HepG2 (cell line): ENCODE measurements at regions not wholly inside any gene's neighbourhood (a gene's known extent, or its start where the extent isn't known, plus 50 kb on each side); places are given as distances from the start of the nearest gene placed in this dataset.

Experiments used
- ATAC-seq: fragments of 200-7000 bp; cut with Tn5 transposase; 3 replicates; pipeline ENCODE4 v1.9.1; 2020; ENCODE audit warnings: mild to moderate bottlenecking, moderate library complexity
- BruUV-seq: library from RNA; stranded (reverse); fragments of 400-500 nt; replicated peaks from 2 replicates; lab custom pipeline; 2021; lab: Mats Ljungman, UMichigan
- CTCF ChIA-PET: fragments of 300-600 bp; formaldehyde crosslinking; extraction: SDS; loops from one replicate; lab custom pipeline; 2021; ENCODE audit warnings: low total read pairs, inconsistent platforms, low intra/inter-chr PET ratio; lab: Yijun Ruan, JAX
- POLR2A ChIA-PET: fragments of 350-600 bp; sonication (Branson Sonifier 250); formaldehyde crosslinking; loops from one replicate; lab custom pipeline; 2020; ENCODE audit warnings: antibody characterized with exemption, inconsistent platforms; lab: Yijun Ruan, JAX
- DNase-seq: peaks from one replicate; pipeline ENCODE4 v3.0.0-alpha.2; 2015; ENCODE audit warnings: low spot score
- FAIRE-seq: peaks from 3 replicates; lab custom pipeline; 2011; peaks lifted over from hg19 to GRCh38; lab: Jason Lieb, UNC
- H2AFZ ChIP-seq: one replicate; pipeline ENCODE4 v1.6.1; 2011; ENCODE audit warnings: low read length, inconsistent platforms
- H3K27ac ChIP-seq: fragments of 300-600 bp; 3 replicates; pipeline ENCODE4 v1.8.0; 2011; ENCODE audit warnings: mixed run types, mild to moderate bottlenecking, mixed read lengths, low read length, inconsistent platforms; ENCODE audit not compliant: insufficient read depth; ENCODE audit errors: extremely low read length
- H3K27me3 ChIP-seq, 2 experiments: fragments of 200-600 bp in 1 of 2; 2 replicates in 1 of 2; 3 replicates in 1 of 2; pipeline versions ENCODE4 v1.6.0 to v1.8.0; 2011; ENCODE audit warnings: low read length in 2 of 2, mild to moderate bottlenecking in 2 of 2, moderate library complexity in 2 of 2, inconsistent platforms in 1 of 2; ENCODE audit not compliant: insufficient read depth in 2 of 2, control insufficient read depth in 1 of 2
- H3K36me3 ChIP-seq, 2 experiments: fragments of 200-600 bp in 1 of 2; replicated peaks in 1 of 2; 2 replicates in 1 of 2; 3 replicates in 1 of 2; pipeline versions ENCODE4 v1.5.1 to v1.8.0; 2011; ENCODE audit warnings: low read length in 2 of 2, inconsistent platforms in 1 of 2; ENCODE audit not compliant: insufficient read depth in 2 of 2, control insufficient read depth in 1 of 2
- H3K4me1 ChIP-seq: 2 replicates; pipeline ENCODE4 v1.5.1; 2012; ENCODE audit warnings: low read length, inconsistent platforms; ENCODE audit not compliant: insufficient read depth
- H3K4me2 ChIP-seq: 2 replicates; pipeline ENCODE4 v1.6.0; 2011; ENCODE audit warnings: low read depth, low read length, inconsistent platforms
- H3K4me3 ChIP-seq, 3 experiments: fragments of 200-600 bp in 1 of 3; sonication (generic), shearing (Covaris generic) in 1 of 3; replicated peaks in 1 of 3; 2 replicates each; pipeline ENCODE4 v1.5.1; 2011 to 2016; ENCODE audit warnings: low read length in 3 of 3, inconsistent platforms in 2 of 3, low read depth in 2 of 3, mild to moderate bottlenecking in 2 of 3, control low read depth in 1 of 3, mixed read lengths in 1 of 3; ENCODE audit not compliant: insufficient read depth in 1 of 3
- H3K79me2 ChIP-seq: one replicate; pipeline ENCODE4 v1.6.1; 2011; ENCODE audit warnings: low read length, inconsistent platforms; ENCODE audit not compliant: insufficient read depth
- H3K9ac ChIP-seq: 2 replicates; pipeline ENCODE4 v1.6.0; 2011; ENCODE audit warnings: mild to moderate bottlenecking, low read depth, low read length, inconsistent platforms; ENCODE audit not compliant: insufficient read depth
- H3K9me3 ChIP-seq: 2 replicates; pipeline ENCODE4 v1.5.1; 2012; ENCODE audit warnings: mild to moderate bottlenecking, low read length
- H4K20me1 ChIP-seq: 2 replicates; pipeline ENCODE4 v1.6.0; 2011; ENCODE audit warnings: inconsistent platforms, mild to moderate bottlenecking, low read length, moderate library complexity; ENCODE audit not compliant: insufficient read depth
- FLYWCH1 ChIP-seq: sonication (generic); formaldehyde crosslinking; IDR thresholded peaks from 2 replicates; pipeline ENCODE4 v1.8.1; 2023; ENCODE audit warnings: mild to moderate bottlenecking, missing genetic modification reagents
- GLMP ChIP-seq: sonication (generic); formaldehyde crosslinking; IDR thresholded peaks from 2 replicates; pipeline ENCODE4 v1.9.0; 2021; ENCODE audit warnings: missing genetic modification reagents, mild to moderate bottlenecking, borderline replicate concordance
- HNF4A ChIP-seq: sonication (generic); formaldehyde crosslinking; IDR thresholded peaks from 2 replicates; pipeline ENCODE4 v1.4.0; 2020; ENCODE audit warnings: missing genetic modification reagents
- MAFK ChIP-seq, 2 experiments: IDR thresholded peaks in 1 of 2; conservative IDR thresholded peaks in 1 of 2; 2 replicates each; pipeline ENCODE4 v1.6.1; 2011; ENCODE audit warnings: improper control_type of control experiment in 2 of 2, low read length in 2 of 2
- ZBTB38 ChIP-seq: sonication (generic); formaldehyde crosslinking; IDR thresholded peaks from 2 replicates; pipeline ENCODE4 v1.5.1; 2020; ENCODE audit warnings: mild to moderate bottlenecking, missing genetic modification reagents
- ZFP62 ChIP-seq: sonication (generic); formaldehyde crosslinking; IDR thresholded peaks from 2 replicates; pipeline ENCODE4 v1.4.0; 2020; ENCODE audit warnings: missing genetic modification reagents
- ZNF704 ChIP-seq: sonication (generic); formaldehyde crosslinking; IDR thresholded peaks from 2 replicates; pipeline ENCODE4 v1.8.1; 2023; ENCODE audit warnings: mild to moderate bottlenecking, inconsistent platforms, moderate library complexity, missing genetic modification reagents, borderline replicate concordance
- WGBS: methylation state at CpG from one replicate; pipeline ENCODE4 v1.1.6; 2017; ENCODE audit warnings: low lambda C conversion rate; 5-methylcytosine and 5-hydroxymethylcytosine counted together
- in situ Hi-C: cut with HindIII; loops from 2 replicates; pipeline ENCODE4 v1.10.0; 2017; ENCODE audit warnings: low pct_unique_long_range_greater_than_20kb; ENCODE audit not compliant: extremely low pct_ligation_motif_present
- intact Hi-C: fragments of 100-400 bp; cut with micrococcal nuclease; formaldehyde crosslinking; loops from one replicate; pipeline ENCODE4 v1.10.0; 2022; ENCODE audit not compliant: unreplicated experiment

DNA sequence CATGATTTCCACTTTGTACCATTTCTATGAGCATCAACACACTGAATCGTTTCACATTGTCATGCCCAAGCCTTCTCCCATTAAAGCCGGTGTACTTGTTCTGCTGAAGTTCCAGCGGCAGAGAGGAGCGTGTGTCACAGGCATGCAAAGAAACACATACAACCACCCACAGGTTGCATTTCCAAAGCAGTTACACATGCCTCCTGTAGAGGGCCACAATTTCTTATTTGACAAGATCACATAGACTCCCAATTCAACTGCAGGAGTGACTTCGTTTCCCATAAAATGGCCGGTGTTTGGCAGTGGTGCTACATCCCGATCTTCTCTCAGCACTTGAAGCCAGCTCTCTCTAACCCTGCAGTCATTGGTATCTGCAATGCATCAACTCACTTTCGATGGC is 992.6 kb downstream of the NLGN4X start (continued):
- TF ChIP-seq GLMP (CRISPR knock-in tag) (no peak), ZNF704 (CRISPR knock-in tag) (no peak), ZBTB38 (CRISPR knock-in tag) (no peak), FLYWCH1 (CRISPR knock-in tag) (no peak), HNF4A (CRISPR knock-in tag) (no peak)

DNA sequence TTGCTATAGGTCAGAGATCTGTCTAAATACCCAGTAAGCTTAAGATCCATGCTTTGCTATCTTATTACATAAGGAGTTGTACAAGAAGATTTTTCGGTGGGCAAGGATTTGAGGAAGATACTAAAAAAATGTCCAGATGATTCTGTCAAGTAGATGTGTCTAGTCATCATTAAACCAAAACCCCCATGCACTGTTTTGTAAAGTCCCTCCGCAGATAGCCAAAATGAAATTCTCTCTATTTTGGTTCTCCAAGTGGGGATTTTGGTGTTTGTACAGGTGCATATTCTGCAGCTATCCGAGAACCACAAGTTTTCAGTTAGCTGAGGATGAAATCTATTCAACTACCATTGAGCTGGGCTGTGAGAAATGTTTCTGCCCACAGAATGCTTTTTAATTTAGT is 994.8 kb downstream of the NLGN4X start:
- 34% methylated on average over 3 of the region's 3 CpGs for WGBS
- Histone ChIP-seq H3K36me3 (no peaks in the 10 kb centered on the region), H4K20me1 (no peaks in the 10 kb centered on the region), H3K27me3 (no peaks in the 10 kb centered on the region), H3K4me1 (no peaks in the 10 kb centered on the region), H3K79me2 (no peaks in the 10 kb centered on the region), H3K4me2 (no peak overlapping the region), H3K27ac (no peak overlapping the region), H2AFZ (no peak overlapping the region), H3K9ac (no peak overlapping the region), H3K4me3 (no peak overlapping the region), H3K9me3 (peaks cover 33% of the 10 kb centered on the region; the same call in 1 of the 2 replicates)
- intact Hi-C loops: no loop called here
- CTCF ChIA-PET: no interaction called here
- in situ Hi-C loops: no loop called here
- POLR2A ChIA-PET: no interaction called here
- FAIRE-seq (no peak), DNase-seq (no peak), ATAC-seq (no peak)
- BruUV-seq: no TSS peak
- TF ChIP-seq MAFK (conservative IDR thresholded peaks at IDR 0.05 in 1 of 2, IDR thresholded peaks at IDR 0.05 in 1 of 2; ENCODE audit: low read length in 2 of 2): peak in 1 of 2 experiments; percentile 40; a peak in 2 of 4 replicates
- TF ChIP-seq ZFP62 (CRISPR knock-in tag): no peak
